ENCODE measurements at regions not wholly inside any gene's neighbourhood (a gene's known extent, or its start where the extent isn't known, plus 50 kb on each side); places are given as distances from the start of the nearest gene placed in this dataset.

GRCh38 chr9:110064803-110065202 lies 143.2 kb downstream of the C9orf152 start:
- H3K27ac Mint-ChIP-seq, result no peak overlapping the region
- H3K27me3 Mint-ChIP-seq (ENCODE audit: low read depth, poor library complexity), result no peaks in the 10 kb centered on the region
- no peaks in the 10 kb centered on the region for H3K4me1 Mint-ChIP-seq
- H3K4me3 Mint-ChIP-seq, result no peak overlapping the region
- peaks cover 40% of the 10 kb centered on the region for H3K36me3 Mint-ChIP-seq (ENCODE audit: low read depth)
- DNase-seq, result no peak
- peaks cover 4% of the 10 kb centered on the region for H3K9me3 Mint-ChIP-seq
- TF ChIP-seq CTCF (IDR thresholded peaks at IDR 0.05), result no peak

- TF ChIP-seq CTCF (IDR thresholded peaks at IDR 0.05), result no peak
- DNase-seq, result no peak
- H3K27me3 Mint-ChIP-seq (ENCODE audit: low read depth, poor library complexity), result no peaks in the 10 kb centered on the region
- H3K27ac Mint-ChIP-seq, result no peak overlapping the region
- no peaks in the 10 kb centered on the region for H3K4me1 Mint-ChIP-seq
- H3K36me3 Mint-ChIP-seq (ENCODE audit: low read depth), result peaks cover 42% of the 10 kb centered on the region
- no peak overlapping the region for H3K4me3 Mint-ChIP-seq
- peaks cover 4% of the 10 kb centered on the region for H3K9me3 Mint-ChIP-seq
Measured at GRCh38 chr9:110065532-110065931, 142.4 kb downstream of the C9orf152 start.

GRCh38 chr9:110066929-110067716 lies 140.8 kb downstream of the C9orf152 start:
- H3K9me3 Mint-ChIP-seq, result peaks cover 4% of the 10 kb centered on the region
- DNase-seq, result no peak

GRCh38 chr9:110068212-110068611 lies 139.7 kb downstream of the C9orf152 start:
- H3K9me3 Mint-ChIP-seq, result no peaks in the 10 kb centered on the region
- H3K4me1 Mint-ChIP-seq, result peaks cover 11% of the 10 kb centered on the region
- peaks cover 25% of the 10 kb centered on the region for H3K36me3 Mint-ChIP-seq (ENCODE audit: low read depth)
- no peak overlapping the region for H3K4me3 Mint-ChIP-seq
- DNase-seq, result no peak
- H3K27ac Mint-ChIP-seq, result no peak overlapping the region
- H3K27me3 Mint-ChIP-seq (ENCODE audit: low read depth, poor library complexity), result no peaks in the 10 kb centered on the region
- no peak for TF ChIP-seq CTCF (IDR thresholded peaks at IDR 0.05)

More at GRCh38 chr9:110066929-110067716, 140.8 kb downstream of the C9orf152 start:
- Mint-ChIP-seq H3K4me1 (peaks cover under 1% of the 10 kb centered on the region), H3K27me3 (ENCODE audit: low read depth, poor library complexity) (no peaks in the 10 kb centered on the region), H3K27ac (no peak overlapping the region), H3K4me3 (no peak overlapping the region), H3K36me3 (ENCODE audit: low read depth) (peaks cover 34% of the 10 kb centered on the region)
- TF ChIP-seq CTCF (IDR thresholded peaks at IDR 0.05), result no peak

- no peak for TF ChIP-seq CTCF (IDR thresholded peaks at IDR 0.05)
- no peak overlapping the region for H3K27ac Mint-ChIP-seq
- H3K27me3 Mint-ChIP-seq (ENCODE audit: low read depth, poor library complexity), result no peaks in the 10 kb centered on the region
- no peak overlapping the region for H3K4me3 Mint-ChIP-seq
- no peaks in the 10 kb centered on the region for H3K9me3 Mint-ChIP-seq
- H3K4me1 Mint-ChIP-seq, result peaks cover 15% of the 10 kb centered on the region
- H3K36me3 Mint-ChIP-seq (ENCODE audit: low read depth), result peaks cover 13% of the 10 kb centered on the region
- DNase-seq, result no peak
Measured at GRCh38 chr9:110069326-110070248, 138.4 kb downstream of the C9orf152 start.
